H9 (cell line): ENCODE measurements at regions not wholly inside any gene's neighbourhood (a gene's known extent, or its start where the extent isn't known, plus 50 kb on each side); places are given as distances from the start of the nearest gene placed in this dataset.

Source experiments
- DNase-seq: peaks from one replicate; pipeline ENCODE4 v3.0.0-alpha.2; 2017
- H2AFZ ChIP-seq: one replicate; pipeline ENCODE4 v1.6.1; 2013; ENCODE audit warnings: mild to moderate bottlenecking, low read length, control low read depth, moderate library complexity
- H2AK5ac ChIP-seq: 2 replicates; pipeline ENCODE4 v1.6.1; 2013; ENCODE audit warnings: low read length, control low read depth, mixed read lengths; ENCODE audit not compliant: insufficient read length
- H2BK120ac ChIP-seq: one replicate; pipeline ENCODE4 v1.6.1; 2013; ENCODE audit warnings: low read depth, mild to moderate bottlenecking, low read length, control low read depth, inconsistent platforms; ENCODE audit not compliant: poor library complexity, severe bottlenecking
- H2BK12ac ChIP-seq: 2 replicates; pipeline ENCODE4 v1.6.1; 2013; ENCODE audit warnings: low read length, control low read depth, mixed read lengths, low read depth; ENCODE audit not compliant: insufficient read length
- H2BK15ac ChIP-seq: 2 replicates; pipeline ENCODE4 v1.6.1; 2013; ENCODE audit warnings: low read depth, low read length, control low read depth
- H2BK20ac ChIP-seq: one replicate; pipeline ENCODE4 v1.6.1; 2013; ENCODE audit warnings: low read depth, mild to moderate bottlenecking, low read length, control low read depth, inconsistent platforms; ENCODE audit not compliant: poor library complexity, severe bottlenecking
- H2BK5ac ChIP-seq: 2 replicates; pipeline ENCODE4 v1.6.1; 2013; ENCODE audit warnings: low read length, control low read depth, mixed read lengths; ENCODE audit not compliant: insufficient read length
- H3K14ac ChIP-seq: 2 replicates; pipeline ENCODE4 v1.6.1; 2013; ENCODE audit warnings: low read length, control low read depth; ENCODE audit not compliant: insufficient read depth
- H3K18ac ChIP-seq: 2 replicates; pipeline ENCODE4 v1.6.1; 2013; ENCODE audit warnings: low read depth, mild to moderate bottlenecking, mixed read lengths, low read length, control low read depth; ENCODE audit not compliant: insufficient read length
- H3K23ac ChIP-seq: 2 replicates; pipeline ENCODE4 v1.6.1; 2013; ENCODE audit warnings: low read length, control low read depth, mixed read lengths, low read depth; ENCODE audit not compliant: insufficient read length
- H3K23me2 ChIP-seq: 2 replicates; pipeline ENCODE4 v1.6.1; 2013; ENCODE audit warnings: low read depth, mild to moderate bottlenecking, mixed read lengths, low read length, control low read depth; ENCODE audit not compliant: insufficient read length, poor library complexity, severe bottlenecking
- H3K27ac ChIP-seq: 2 replicates; pipeline ENCODE4 v1.5.1; 2013; ENCODE audit warnings: low read length, control low read depth, mixed read lengths, low read depth; ENCODE audit not compliant: insufficient read length
- H3K27me3 ChIP-seq: 2 replicates; pipeline ENCODE4 v1.6.1; 2013; ENCODE audit warnings: low read length, control low read depth, inconsistent platforms; ENCODE audit not compliant: insufficient read depth
- H3K4ac ChIP-seq: 2 replicates; pipeline ENCODE4 v1.6.1; 2013; ENCODE audit warnings: low read depth, mild to moderate bottlenecking, control low read depth, inconsistent platforms, low read length, moderate library complexity
- H3K4me1 ChIP-seq: 2 replicates; pipeline ENCODE4 v1.6.1; 2013; ENCODE audit warnings: low read length, control low read depth, inconsistent platforms; ENCODE audit not compliant: insufficient read depth
- H3K4me2 ChIP-seq: 2 replicates; pipeline ENCODE4 v1.6.1; 2013; ENCODE audit warnings: low read length, control low read depth, mixed read lengths; ENCODE audit not compliant: insufficient read length, insufficient read depth
- H3K56ac ChIP-seq: 2 replicates; pipeline ENCODE4 v1.6.1; 2013; ENCODE audit warnings: low read depth, mild to moderate bottlenecking, mixed read lengths, low read length, control low read depth; ENCODE audit not compliant: insufficient read length
- H3K79me1 ChIP-seq: 2 replicates; pipeline ENCODE4 v1.6.1; 2013; ENCODE audit warnings: low read depth, mild to moderate bottlenecking, moderate library complexity, low read length, control low read depth, inconsistent platforms; ENCODE audit not compliant: insufficient read depth, poor library complexity, severe bottlenecking
- H3K79me2 ChIP-seq: 2 replicates; pipeline ENCODE4 v1.6.1; 2013; ENCODE audit warnings: low read length, control low read depth, inconsistent platforms; ENCODE audit not compliant: insufficient read depth
- H3K9ac ChIP-seq: 2 replicates; pipeline ENCODE4 v1.6.1; 2013; ENCODE audit warnings: low read length, control low read depth, mixed read lengths; ENCODE audit not compliant: insufficient read length; ENCODE audit errors: extremely low read depth
- H3K9me3 ChIP-seq: one replicate; pipeline ENCODE4 v1.6.1; 2013; ENCODE audit warnings: low read depth, low read length, inconsistent platforms; ENCODE audit not compliant: control insufficient read depth
- H3T11ph ChIP-seq: one replicate; pipeline ENCODE4 v1.6.1; 2013; ENCODE audit warnings: mild to moderate bottlenecking, low read length, control low read depth, inconsistent platforms
- H4K20me1 ChIP-seq: one replicate; pipeline ENCODE4 v1.6.1; 2013; ENCODE audit not compliant: control insufficient read depth, insufficient read length, insufficient read depth
- H4K5ac ChIP-seq: 2 replicates; pipeline ENCODE4 v1.6.1; 2013; ENCODE audit warnings: low read depth, mild to moderate bottlenecking, mixed read lengths, low read length, control low read depth; ENCODE audit not compliant: insufficient read length
- H4K8ac ChIP-seq: replicated peaks from 2 replicates; pipeline ENCODE4 v1.6.1; 2013; ENCODE audit warnings: low read length, control low read depth, mixed read lengths, low read depth; ENCODE audit not compliant: insufficient read length
- H4K91ac ChIP-seq: 2 replicates; pipeline ENCODE4 v1.6.1; 2013; ENCODE audit warnings: low read depth, mild to moderate bottlenecking, moderate library complexity, mixed read lengths, low read length, control low read depth; ENCODE audit not compliant: insufficient read length
- H3K27ac Mint-ChIP-seq, 3 experiments: 2 replicates in 2 of 3; 3 replicates in 1 of 3; pipeline ENCODE4 v1.8.0; 2020 to 2021; ENCODE audit warnings: mixed read lengths in 3 of 3, mild to moderate bottlenecking in 1 of 3, moderate library complexity in 1 of 3
- H3K27me3 Mint-ChIP-seq: 2 replicates; pipeline ENCODE4 v1.8.0; 2021; ENCODE audit warnings: low read depth, mild to moderate bottlenecking, moderate library complexity, mixed read lengths
- H3K36me3 Mint-ChIP-seq, 3 experiments: 2 replicates in 2 of 3; 3 replicates in 1 of 3; pipeline ENCODE4 v1.8.0; 2020 to 2021; ENCODE audit warnings: low read depth in 3 of 3, mixed read lengths in 3 of 3; ENCODE audit not compliant: insufficient read depth in 1 of 3
- H3K4me1 Mint-ChIP-seq, 2 experiments: 2 replicates each; pipeline ENCODE4 v1.8.0; 2020; ENCODE audit warnings: mixed read lengths in 2 of 2
- H3K4me3 Mint-ChIP-seq, 2 experiments: 2 replicates in 1 of 2; 3 replicates in 1 of 2; pipeline ENCODE4 v1.8.0; 2020 to 2021; ENCODE audit warnings: mild to moderate bottlenecking in 2 of 2, mixed read lengths in 2 of 2, moderate library complexity in 1 of 2
- H3K9me3 Mint-ChIP-seq, 2 experiments: 2 replicates in 1 of 2; 3 replicates in 1 of 2; pipeline ENCODE4 v1.8.0; 2020; ENCODE audit warnings: mild to moderate bottlenecking in 2 of 2, mixed read lengths in 2 of 2, moderate library complexity in 1 of 2
- CTCF ChIP-seq: fragments of 200-600 bp; sonication (generic); conservative IDR thresholded peaks from 3 replicates; pipeline ENCODE4 v1.8.0; 2021; ENCODE audit warnings: antibody characterized with exemption, mild to moderate bottlenecking
- WGBS: extraction: QIAGEN DNeasy Blood & Tissue Kit; methylation state at CpG from one replicate; pipeline ENCODE4 v1.1.7; 2013; ENCODE audit warnings: missing lambda C conversion rate, low lambda C conversion rate, mixed read lengths; ENCODE audit not compliant: insufficient read length; ENCODE audit errors: extremely low coverage; 5-methylcytosine and 5-hydroxymethylcytosine counted together

DNA sequence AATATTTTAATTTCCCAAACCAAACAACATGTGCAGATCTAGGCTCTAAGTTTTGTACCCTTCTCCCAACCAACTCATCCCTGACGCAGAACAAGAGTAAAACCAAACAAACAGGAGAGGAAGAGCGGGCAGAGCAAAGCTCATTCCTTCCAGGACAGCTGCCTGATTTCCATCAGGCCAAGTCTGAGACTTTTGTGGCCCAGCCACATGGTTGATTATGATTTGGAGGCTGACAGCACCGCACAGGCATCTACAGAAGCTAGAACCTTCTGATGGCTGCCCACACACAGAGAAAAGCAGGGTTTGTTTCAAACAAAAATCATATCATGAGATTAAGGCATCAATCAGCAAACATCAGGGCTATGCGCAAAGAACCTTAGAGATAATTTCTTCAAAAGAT is 262.6 kb downstream of the TNS1 start:
- no CpG with 5 or more reads among the region's 4 CpGs for WGBS
- H3K4me3 Mint-ChIP-seq = no peak overlapping the region
- H3K27ac Mint-ChIP-seq = no peak overlapping the region

More for the DNA sequence above, 262.6 kb downstream of the TNS1 start:
- Histone ChIP-seq H2AFZ (no peak overlapping the region), H4K8ac (no peak overlapping the region), H3K4ac (no peak overlapping the region), H4K20me1 (no peaks in the 10 kb centered on the region), H2BK120ac (no peak overlapping the region), H3K56ac (no peak overlapping the region), H2BK5ac (no peak overlapping the region), H3K23ac (no peak overlapping the region), H3K79me1 (no peaks in the 10 kb centered on the region), H2BK15ac (no peak overlapping the region), H3K14ac (no peak overlapping the region), H2BK12ac (no peak overlapping the region), H4K5ac (no peak overlapping the region), H2BK20ac (no peak overlapping the region), H2AK5ac (no peak overlapping the region), H3K4me2 (no peak overlapping the region), H4K91ac (no peak overlapping the region), H3K9ac (no peak overlapping the region), H3K4me1 (no peaks in the 10 kb centered on the region), H3K23me2 (no peaks in the 10 kb centered on the region), H3K79me2 (no peaks in the 10 kb centered on the region), H3K27ac (no peak overlapping the region), H3K9me3 (no peaks in the 10 kb centered on the region), H3T11ph (no peak overlapping the region), H3K27me3 (no peaks in the 10 kb centered on the region), H3K18ac (no peak overlapping the region)
- no peak for TF ChIP-seq CTCF
- Mint-ChIP-seq H3K27me3 (peaks cover 5% of the 10 kb centered on the region), H3K36me3 (no peaks in the 10 kb centered on the region; a peak in 1 of 7 replicates), H3K9me3 (no peaks in the 10 kb centered on the region), H3K4me1 (0 out of 4 replicates have a peak, but pooled peaks cover 0 to 5% of the 10 kb centered on the region in 2 experiments)
- no peak for DNase-seq
